Smooth muscle cell (in vitro differentiated cells): ENCODE measurements at regions not wholly inside any gene's neighbourhood (a gene's known extent, or its start where the extent isn't known, plus 50 kb on each side); places are given as distances from the start of the nearest gene placed in this dataset.

Experiments used
- DNase-seq: peaks from one replicate; lab custom pipeline; 2025; ENCODE audit not compliant: unreplicated experiment; lab: John Stamatoyannopoulos, UW
- H2AFZ ChIP-seq: fragments of 200-600 bp; sonication (generic); 2 replicates; pipeline ENCODE4 v1.6.0; 2016; ENCODE audit warnings: antibody characterized with exemption, low read depth, mild to moderate bottlenecking
- H3F3A ChIP-seq: fragments of 200-600 bp; sonication (generic); 2 replicates; pipeline ENCODE4 v1.6.0; 2017; ENCODE audit warnings: antibody characterized with exemption, low read depth
- H3K27ac ChIP-seq: fragments of 200-600 bp; sonication (generic); 2 replicates; pipeline ENCODE4 v1.5.1; 2016; ENCODE audit warnings: low read depth, mild to moderate bottlenecking
- H3K27me3 ChIP-seq: fragments of 200-600 bp; sonication (generic); 2 replicates; pipeline ENCODE4 v1.6.1; 2016; ENCODE audit warnings: low read depth, mild to moderate bottlenecking
- H3K36me3 ChIP-seq: fragments of 200-600 bp; sonication (generic); 2 replicates; pipeline ENCODE4 v1.5.1; 2016; ENCODE audit warnings: low read depth
- H3K4me1 ChIP-seq: fragments of 200-600 bp; sonication (generic); 2 replicates; pipeline ENCODE4 v1.5.1; 2016; ENCODE audit warnings: low read depth
- H3K4me2 ChIP-seq: fragments of 200-600 bp; sonication (generic); 2 replicates; pipeline ENCODE4 v1.6.0; 2016; ENCODE audit warnings: mild to moderate bottlenecking
- H3K4me3 ChIP-seq: fragments of 200-600 bp; sonication (generic); 2 replicates; pipeline ENCODE4 v1.5.1; 2016; ENCODE audit warnings: mild to moderate bottlenecking
- H3K79me2 ChIP-seq: fragments of 200-600 bp; sonication (generic); 2 replicates; pipeline ENCODE4 v1.6.0; 2016; ENCODE audit warnings: low read depth, mild to moderate bottlenecking
- H3K9ac ChIP-seq: fragments of 200-600 bp; sonication (generic); 2 replicates; pipeline ENCODE4 v1.6.0; 2016; ENCODE audit warnings: low read depth
- H3K9me3 ChIP-seq: fragments of 200-600 bp; sonication (generic); replicated peaks from 2 replicates; pipeline ENCODE4 v1.5.1; 2016; ENCODE audit warnings: low read depth
- H4K20me1 ChIP-seq: fragments of 200-600 bp; sonication (generic); 2 replicates; pipeline ENCODE4 v1.6.0; 2016; ENCODE audit warnings: low read depth
- CTCF ChIP-seq: fragments of 200-600 bp; sonication (generic); IDR thresholded peaks from 2 replicates; pipeline ENCODE4 v1.5.1; 2017; ENCODE audit warnings: borderline replicate concordance, mild to moderate bottlenecking, antibody characterized with exemption; ENCODE audit not compliant: insufficient read depth, poor library complexity, severe bottlenecking
- WGBS: methylation state at CpG from one replicate; pipeline ENCODE4 v1.1.7; 2016; ENCODE audit warnings: low lambda C conversion rate; 5-methylcytosine and 5-hydroxymethylcytosine counted together

- no peaks in the 10 kb centered on the region for H3K36me3 ChIP-seq
- no peak overlapping the region for H2AFZ ChIP-seq
Observed at GRCh38 chr3:21260507-21260906, 490.5 kb downstream of the ZNF385D start.

GRCh38 chr3:21259896-21260295 lies 491.1 kb downstream of the ZNF385D start:
- no peaks in the 10 kb centered on the region for H4K20me1 ChIP-seq
- no peaks in the 10 kb centered on the region for H3K9me3 ChIP-seq
- H3K27ac ChIP-seq: no peak overlapping the region
- H3K36me3 ChIP-seq: no peaks in the 10 kb centered on the region
- no peaks in the 10 kb centered on the region for H3K79me2 ChIP-seq
- no peaks in the 10 kb centered on the region for H3K27me3 ChIP-seq
- no peak for TF ChIP-seq CTCF
- no peaks in the 10 kb centered on the region for H3K4me1 ChIP-seq
- 49% methylated on average over 3 of the region's 3 CpGs for WGBS
- H2AFZ ChIP-seq: no peak overlapping the region
- H3K4me3 ChIP-seq: no peak overlapping the region
- no peak for DNase-seq
- H3K4me2 ChIP-seq: no peak overlapping the region
- H3K9ac ChIP-seq: no peak overlapping the region
- H3F3A ChIP-seq: no peaks in the 10 kb centered on the region

More at GRCh38 chr3:21260507-21260906, 490.5 kb downstream of the ZNF385D start:
- Histone ChIP-seq H3K27me3 (no peaks in the 10 kb centered on the region), H3K9ac (no peak overlapping the region), H3K4me3 (no peak overlapping the region), H3K9me3 (no peaks in the 10 kb centered on the region), H3K27ac (no peak overlapping the region), H3K79me2 (no peaks in the 10 kb centered on the region), H3K4me1 (no peaks in the 10 kb centered on the region), H3K4me2 (no peak overlapping the region), H4K20me1 (no peaks in the 10 kb centered on the region), H3F3A (no peaks in the 10 kb centered on the region)
- TF ChIP-seq CTCF: no peak
- WGBS: 75% methylated on average over 5 of the region's 5 CpGs
- no peak for DNase-seq

GRCh38 chr3:21256932-21257331 lies 494.1 kb downstream of the ZNF385D start:
- H3K4me1 ChIP-seq: no peaks in the 10 kb centered on the region
- H3K4me2 ChIP-seq: no peak overlapping the region
- H3K79me2 ChIP-seq: no peaks in the 10 kb centered on the region
- H2AFZ ChIP-seq: no peak overlapping the region
- H3K9me3 ChIP-seq: no peaks in the 10 kb centered on the region
- H3K9ac ChIP-seq: no peak overlapping the region
- H3F3A ChIP-seq: no peaks in the 10 kb centered on the region
- H3K27ac ChIP-seq: no peak overlapping the region
- no peaks in the 10 kb centered on the region for H3K36me3 ChIP-seq
- DNase-seq: no peak
- TF ChIP-seq CTCF: no peak
- WGBS: 61% methylated on average over 1 of the region's 1 CpG
- H3K27me3 ChIP-seq: no peaks in the 10 kb centered on the region
- H4K20me1 ChIP-seq: no peaks in the 10 kb centered on the region
- no peak overlapping the region for H3K4me3 ChIP-seq

GRCh38 chr3:21238661-21239060 lies 512.3 kb downstream of the ZNF385D start:
- H3K4me3 ChIP-seq: no peak overlapping the region
- no peak overlapping the region for H3K9ac ChIP-seq
- 90% methylated on average over 2 of the region's 2 CpGs for WGBS
- TF ChIP-seq CTCF: no peak
- H3K4me2 ChIP-seq: no peak overlapping the region
- no peaks in the 10 kb centered on the region for H3K4me1 ChIP-seq
- no peaks in the 10 kb centered on the region for H3K27me3 ChIP-seq
- no peak for DNase-seq
- H3K79me2 ChIP-seq: no peaks in the 10 kb centered on the region
- H3F3A ChIP-seq: no peaks in the 10 kb centered on the region
- H3K27ac ChIP-seq: no peak overlapping the region
- no peaks in the 10 kb centered on the region for H3K9me3 ChIP-seq
- H2AFZ ChIP-seq: no peak overlapping the region
- H3K36me3 ChIP-seq: no peaks in the 10 kb centered on the region
- H4K20me1 ChIP-seq: no peaks in the 10 kb centered on the region
